ENCODE measurements at regions not wholly inside any gene's neighbourhood (a gene's known extent, or its start where the extent isn't known, plus 50 kb on each side); places are given as distances from the start of the nearest gene placed in this dataset.
"Not testable (repeated sequence)": the region's sequence is repeated elsewhere in the genome, so short reads cannot be mapped to it uniquely, and the experiment has no call there.

GRCh38 chr10:56104487-56104886, 256.6 kb downstream of the ZWINT start:
- DNase-seq = no peak

- DNase-seq = no peak
These were observed 264.9 kb downstream of the ZWINT start for GRCh38 chr10:56096226-56096517.

- no peak for DNase-seq
These were observed 265.4 kb downstream of the ZWINT start for GRCh38 chr10:56095506-56096225.

GRCh38 chr10:56093645-56094044, 267.4 kb downstream of the ZWINT start:
- not testable (repeated sequence) for DNase-seq

- no peak for DNase-seq
These were observed 269.2 kb downstream of the ZWINT start for GRCh38 chr10:56091872-56092271.

- DNase-seq = no peak
These were observed 270.0 kb downstream of the ZWINT start for GRCh38 chr10:56090914-56091540.

GRCh38 chr10:56085406-56086122, 275.5 kb downstream of the ZWINT start:
- DNase-seq = no peak

GRCh38 chr10:56082169-56082568, 278.9 kb downstream of the ZWINT start:
- DNase-seq = no peak

GRCh38 chr10:56068473-56069263, 292.4 kb downstream of the ZWINT start:
- DNase-seq = peak; percentile 10

- DNase-seq = no peak
These were observed 293.0 kb downstream of the ZWINT start for GRCh38 chr10:56068040-56068439.

- no peak for DNase-seq
These were observed 297.4 kb downstream of the ZWINT start for GRCh38 chr10:56063642-56064041.

GRCh38 chr10:56057860-56058259, 303.2 kb downstream of the ZWINT start:
- DNase-seq = no peak

- no peak for DNase-seq
These were observed 325.6 kb downstream of the ZWINT start for GRCh38 chr10:56035489-56035888.

GRCh38 chr10:56028298-56029132, 332.5 kb downstream of the ZWINT start:
- no peak for DNase-seq

- DNase-seq = no peak
These were observed 349.0 kb downstream of the ZWINT start for GRCh38 chr10:56012101-56012500.

GRCh38 chr10:56003555-56003954, 357.5 kb downstream of the ZWINT start:
- no peak for DNase-seq

- DNase-seq = no peak
These were observed 371.9 kb downstream of the ZWINT start for GRCh38 chr10:55989188-55989587.

GRCh38 chr10:55979203-55979602, 381.9 kb downstream of the ZWINT start:
- DNase-seq = no peak

- DNase-seq = no peak
These were observed 395.0 kb downstream of the ZWINT start for GRCh38 chr10:55966101-55966500.

- DNase-seq = no peak
These were observed 417.7 kb downstream of the ZWINT start for GRCh38 chr10:55943403-55943802.

- no peak for DNase-seq
These were observed 431.8 kb downstream of the ZWINT start for GRCh38 chr10:55929291-55929690.

GRCh38 chr10:55899472-55900147, 461.4 kb downstream of the ZWINT start:
- not testable (repeated sequence) for DNase-seq

Measured in right hindlimb (tissue), 1 donor.